ENCODE measurements at regions not wholly inside any gene's neighbourhood (a gene's known extent, or its start where the extent isn't known, plus 50 kb on each side); places are given as distances from the start of the nearest gene placed in this dataset.
"Not testable (repeated sequence)": the region's sequence is repeated elsewhere in the genome, so short reads cannot be mapped to it uniquely, and the experiment has no call there.

GRCh38 chr14:83887866-83888265 is 1642.1 kb upstream of the FLRT2 start:
- intact Hi-C loops (cut with DNase I), result no loop called here
- H3K4me3 ChIP-seq (replicated peaks in 1 of 3), result no peak overlapping the region
- WGBS, 2 donors, result 87 to 89% methylated on average over 1 of the region's 1 CpG
- H3K9me3 ChIP-seq, result no peaks in the 10 kb centered on the region
- no peak for TF ChIP-seq POLR2A (IDR thresholded peaks at IDR 0.05)
- TF ChIP-seq CTCF (IDR thresholded peaks at IDR 0.05), result no peak
- DNase-seq, result no peak
- no peak overlapping the region for H3K27ac ChIP-seq
- no peaks in the 10 kb centered on the region for H3K27me3 ChIP-seq
- H3K36me3 ChIP-seq, result no peaks in the 10 kb centered on the region
- H3K4me1 ChIP-seq, result no peaks in the 10 kb centered on the region

GRCh38 chr14:83893447-83893846 is 1636.5 kb upstream of the FLRT2 start:
- no peak for DNase-seq
- H3K27me3 ChIP-seq, result no peaks in the 10 kb centered on the region
- H3K36me3 ChIP-seq, result no peaks in the 10 kb centered on the region
- intact Hi-C loops (cut with DNase I), result no loop called here
- no peaks in the 10 kb centered on the region for H3K9me3 ChIP-seq
- no peak overlapping the region for H3K27ac ChIP-seq
- no peak overlapping the region for H3K4me3 ChIP-seq (replicated peaks in 1 of 3)
- TF ChIP-seq CTCF (IDR thresholded peaks at IDR 0.05), result no peak
- TF ChIP-seq POLR2A (IDR thresholded peaks at IDR 0.05), result no peak
- H3K4me1 ChIP-seq, result peaks cover 5 to 13% of the 10 kb centered on the region in 2 donors

- intact Hi-C loops (cut with DNase I), result no loop called here
- H3K4me3 ChIP-seq (replicated peaks in 1 of 3), result no peak overlapping the region
- no peaks in the 10 kb centered on the region for H3K36me3 ChIP-seq
- no peaks in the 10 kb centered on the region for H3K27me3 ChIP-seq
- H3K4me1 ChIP-seq, result peaks cover 5 to 13% of the 10 kb centered on the region in 2 donors
- no peaks in the 10 kb centered on the region for H3K9me3 ChIP-seq
- TF ChIP-seq CTCF (IDR thresholded peaks at IDR 0.05) (no peak), POLR2A (IDR thresholded peaks at IDR 0.05) (no peak)
- DNase-seq, result no peak
- H3K27ac ChIP-seq, result no peak overlapping the region
Observed at GRCh38 chr14:83894568-83894967, 1635.4 kb upstream of the FLRT2 start.

- H3K9me3 ChIP-seq; DNase-seq; H3K36me3 ChIP-seq; H3K27me3 ChIP-seq; H3K27ac ChIP-seq; intact Hi-C loops (cut with DNase I); H3K4me3 ChIP-seq (replicated peaks in 1 of 3): not testable (repeated sequence)
- H3K4me1 ChIP-seq, result peaks cover 5 to 13% of the 10 kb centered on the region in 2 donors
- 57 to 75% methylated on average over 2 of the region's 2 CpGs for WGBS, 2 donors
Observed at GRCh38 chr14:83898558-83898957, 1631.4 kb upstream of the FLRT2 start.

GRCh38 chr14:83899706-83900105 is 1630.2 kb upstream of the FLRT2 start:
- no peaks in the 10 kb centered on the region for H3K27me3 ChIP-seq
- no peaks in the 10 kb centered on the region for H3K36me3 ChIP-seq
- H3K27ac ChIP-seq, result no peak overlapping the region
- H3K4me1 ChIP-seq, result peaks cover 5 to 13% of the 10 kb centered on the region in 2 donors
- intact Hi-C loops (cut with DNase I), result no loop called here
- H3K9me3 ChIP-seq, result no peaks in the 10 kb centered on the region
- no peak overlapping the region for H3K4me3 ChIP-seq (replicated peaks in 1 of 3)
- TF ChIP-seq POLR2A (IDR thresholded peaks at IDR 0.05), result no peak
- no peak for TF ChIP-seq CTCF (IDR thresholded peaks at IDR 0.05)
- no peak for DNase-seq
- whole genome bisulfite sequencing, 2 donors, result 90 to 92% methylated on average over 3 of the region's 3 CpGs

- H3K4me1 ChIP-seq, result no peaks in the 10 kb centered on the region
- no peak for TF ChIP-seq POLR2A (IDR thresholded peaks at IDR 0.05)
- no peak for TF ChIP-seq CTCF (IDR thresholded peaks at IDR 0.05)
- intact Hi-C loops (cut with DNase I), result no loop called here
- WGBS, 2 donors, result 83 to 96% methylated on average over 1 of the region's 1 CpG
- DNase-seq, result no peak
- no peak overlapping the region for H3K27ac ChIP-seq
- no peaks in the 10 kb centered on the region for H3K9me3 ChIP-seq
- H3K4me3 ChIP-seq (replicated peaks in 1 of 3), result no peak overlapping the region
- H3K36me3 ChIP-seq, result no peaks in the 10 kb centered on the region
- no peaks in the 10 kb centered on the region for H3K27me3 ChIP-seq
Observed at GRCh38 chr14:83905157-83905556, 1624.8 kb upstream of the FLRT2 start.
